GM20000 (cell line): ENCODE measurements at regions not wholly inside any gene's neighbourhood (a gene's known extent, or its start where the extent isn't known, plus 50 kb on each side); places are given as distances from the start of the nearest gene placed in this dataset.

Experiments
- DNase-seq: peaks from one replicate; pipeline ENCODE4 v3.0.0; 2012; ENCODE audit warnings: low spot score
- CTCF ChIP-seq: IDR thresholded peaks from 2 replicates; pipeline ENCODE4 v1.5.1; 2012; ENCODE audit warnings: mild to moderate bottlenecking, control low read depth; ENCODE audit errors: extremely low read depth, missing control alignments

- TF ChIP-seq CTCF, result no peak
- DNase-seq, result no peak
These were observed 79.6 kb upstream of the NABP1 start for GRCh38 chr2:191598296-191598695.

GRCh38 chr2:191601060-191601459 is 76.9 kb upstream of the NABP1 start:
- no peak for TF ChIP-seq CTCF
- no peak for DNase-seq

DNA sequence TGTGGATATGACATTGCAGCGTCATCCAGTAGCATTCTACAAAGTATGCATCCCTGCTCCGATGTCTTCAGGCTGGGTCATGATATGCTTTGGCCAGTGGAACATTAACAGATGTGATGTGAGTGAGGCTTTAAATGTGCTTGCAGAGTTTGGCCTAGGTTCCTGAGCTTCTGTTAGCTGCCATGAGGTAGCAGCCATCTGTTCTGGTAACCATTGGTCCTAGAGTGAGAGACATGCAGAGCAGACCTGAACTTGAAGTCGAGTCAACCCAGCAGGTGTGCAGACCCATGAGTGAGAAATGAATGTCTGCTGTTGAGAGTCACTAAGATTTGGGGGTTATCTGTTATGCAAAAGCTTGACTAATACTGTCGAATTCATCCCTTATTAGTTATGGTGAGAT is 73.8 kb upstream of the NABP1 start:
- DNase-seq, result no peak
- no peak for TF ChIP-seq CTCF

GRCh38 chr2:191607096-191607495 is 70.8 kb upstream of the NABP1 start:
- no peak for DNase-seq

GRCh38 chr2:191610756-191611155 is 67.2 kb upstream of the NABP1 start:
- no peak for TF ChIP-seq CTCF
- no peak for DNase-seq

More at GRCh38 chr2:191607096-191607495, 70.8 kb upstream of the NABP1 start:
- no peak for TF ChIP-seq CTCF

DNA sequence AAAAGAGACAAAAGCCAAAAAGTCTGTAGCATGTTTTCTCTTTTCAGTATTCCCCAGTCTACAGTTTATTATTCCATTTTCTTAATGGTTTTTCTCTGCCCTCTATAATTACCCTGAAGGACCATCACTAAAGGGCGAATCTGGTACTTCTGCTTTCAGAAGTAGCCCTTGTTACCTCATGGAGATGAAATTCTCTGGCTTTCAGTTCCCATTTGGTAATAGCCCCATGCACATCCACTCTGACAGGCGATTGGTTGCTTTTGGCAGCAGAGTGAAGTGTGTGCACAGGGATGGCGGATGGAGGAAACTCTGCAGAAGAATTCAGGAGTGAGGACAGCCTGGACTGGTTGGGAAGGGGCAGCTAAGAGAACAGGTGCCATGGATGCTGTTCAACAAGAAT is 66.3 kb upstream of the NABP1 start:
- DNase-seq, result peak; percentile 34
- no peak for TF ChIP-seq CTCF

DNA sequence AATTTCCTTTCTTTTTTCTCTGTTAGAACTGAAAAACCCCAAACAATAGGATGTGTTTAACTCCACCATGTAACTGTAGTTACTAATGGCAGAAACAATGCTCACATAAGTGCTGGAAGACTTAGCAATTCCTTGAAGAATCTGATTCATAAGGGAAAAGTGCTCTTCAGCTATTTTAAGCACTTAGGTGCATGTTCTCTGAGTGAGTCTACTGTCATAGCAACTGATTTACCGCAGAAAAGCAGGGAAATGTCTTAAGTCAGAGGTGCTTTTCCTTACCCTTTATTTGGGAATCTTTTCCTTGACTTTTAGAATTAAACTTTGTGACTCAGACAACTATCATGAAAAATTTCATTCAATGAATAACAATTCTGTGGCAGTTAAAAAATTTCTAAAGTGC is 65.4 kb upstream of the NABP1 start:
- TF ChIP-seq CTCF, result no peak
- no peak for DNase-seq
